Astrocyte (in vitro differentiated cells and primary cell): ENCODE measurements at regions not wholly inside any gene's neighbourhood (a gene's known extent, or its start where the extent isn't known, plus 50 kb on each side); places are given as distances from the start of the nearest gene placed in this dataset.

ENCODE experiments used
- DNase-seq: peaks from one replicate; pipeline ENCODE4 v3.0.0-alpha.2; 2010; ENCODE audit warnings: low read depth
- FAIRE-seq: peaks from 2 replicates; lab custom pipeline; 2011; peaks lifted over from hg19 to GRCh38; lab: Jason Lieb, UNC
- H2AFZ ChIP-seq: 2 replicates; pipeline ENCODE4 v1.6.0; 2012; ENCODE audit warnings: low read depth, low read length, inconsistent platforms
- H3K27ac ChIP-seq: 2 replicates; pipeline ENCODE4 v1.5.1; 2011; ENCODE audit warnings: low read depth, low read length, inconsistent platforms
- H3K27me3 ChIP-seq: 2 replicates; pipeline ENCODE4 v1.6.0; 2011; ENCODE audit warnings: low read length, inconsistent platforms; ENCODE audit not compliant: insufficient read depth
- H3K36me3 ChIP-seq: 2 replicates; pipeline ENCODE4 v1.5.1; 2011; ENCODE audit warnings: low read length, inconsistent platforms; ENCODE audit not compliant: insufficient read depth
- H3K4me1 ChIP-seq: 2 replicates; pipeline ENCODE4 v1.5.1; 2011; ENCODE audit warnings: low read length, inconsistent platforms; ENCODE audit not compliant: insufficient read depth
- H3K4me2 ChIP-seq: 2 replicates; pipeline ENCODE4 v1.6.0; 2012; ENCODE audit warnings: low read length, inconsistent platforms
- H3K4me3 ChIP-seq: 2 replicates; pipeline ENCODE4 v1.5.1; 2011; ENCODE audit warnings: low read depth, mild to moderate bottlenecking, low read length, inconsistent platforms; ENCODE audit not compliant: insufficient read depth
- H3K79me2 ChIP-seq: 2 replicates; pipeline ENCODE4 v1.6.0; 2012; ENCODE audit warnings: mild to moderate bottlenecking, low read length, inconsistent platforms; ENCODE audit not compliant: insufficient read depth
- H3K9ac ChIP-seq: 2 replicates; pipeline ENCODE4 v1.6.0; 2012; ENCODE audit warnings: mild to moderate bottlenecking, low read length, inconsistent platforms
- H3K9me3 ChIP-seq: 2 replicates; pipeline ENCODE4 v1.5.1; 2012; ENCODE audit warnings: low read depth, mild to moderate bottlenecking, low read length, inconsistent platforms; ENCODE audit not compliant: insufficient read depth
- H4K20me1 ChIP-seq: 2 replicates; pipeline ENCODE4 v1.6.0; 2012; ENCODE audit warnings: low read length, inconsistent platforms; ENCODE audit not compliant: insufficient read depth
- H3K27ac Mint-ChIP-seq: one replicate; pipeline ENCODE4 v1.8.0; 2021; ENCODE audit warnings: mild to moderate bottlenecking, mixed read lengths; ENCODE audit not compliant: unreplicated experiment
- H3K27me3 Mint-ChIP-seq: one replicate; pipeline ENCODE4 v1.8.0; 2021; ENCODE audit warnings: low read depth, mixed read lengths; ENCODE audit not compliant: unreplicated experiment
- H3K36me3 Mint-ChIP-seq: one replicate; pipeline ENCODE4 v1.8.0; 2021; ENCODE audit warnings: low read depth, mixed read lengths; ENCODE audit not compliant: unreplicated experiment
- H3K4me1 Mint-ChIP-seq: one replicate; pipeline ENCODE4 v1.8.0; 2021; ENCODE audit warnings: low read depth, mixed read lengths; ENCODE audit not compliant: unreplicated experiment
- H3K4me3 Mint-ChIP-seq: one replicate; pipeline ENCODE4 v1.8.0; 2021; ENCODE audit warnings: mild to moderate bottlenecking, moderate library complexity, mixed read lengths; ENCODE audit not compliant: unreplicated experiment
- H3K9me3 Mint-ChIP-seq: one replicate; pipeline ENCODE4 v1.8.0; 2021; ENCODE audit warnings: mild to moderate bottlenecking, mixed read lengths; ENCODE audit not compliant: unreplicated experiment
- CTCF ChIP-seq: IDR thresholded peaks from 2 replicates; pipeline ENCODE4 v1.5.1; 2011; ENCODE audit warnings: low read depth, mild to moderate bottlenecking, inconsistent platforms, low read length, moderate library complexity; ENCODE audit not compliant: insufficient read depth
- EZH2 ChIP-seq: IDR thresholded peaks from 2 replicates; pipeline ENCODE4 v1.6.1; 2012; ENCODE audit warnings: mild to moderate bottlenecking, low read length, inconsistent platforms; ENCODE audit not compliant: insufficient read depth

GRCh38 chr6:145012039-145012662 is 723.2 kb downstream of the EPM2A start:
- no peak overlapping the region for H3K27ac Mint-ChIP-seq
- no peak for FAIRE-seq

GRCh38 chr6:145015739-145016558 is 719.4 kb downstream of the EPM2A start:
- H2AFZ ChIP-seq, result peak overlapping the region; percentile 36
- FAIRE-seq (peak; percentile 26), DNase-seq (peak; percentile 96)
- no peaks in the 10 kb centered on the region for H3K9me3 ChIP-seq
- Mint-ChIP-seq H3K27ac (peak overlapping the region; percentile 91), H3K9me3 (no peaks in the 10 kb centered on the region), H3K36me3 (no peaks in the 10 kb centered on the region), H3K4me1 (peaks cover 38% of the 10 kb centered on the region), H3K4me3 (no peak overlapping the region), H3K27me3 (no peaks in the 10 kb centered on the region)
- no peak for TF ChIP-seq EZH2
- no peak for TF ChIP-seq CTCF
- H3K4me1 ChIP-seq, result peaks cover 9% of the 10 kb centered on the region
- no peak overlapping the region for H3K9ac ChIP-seq
- H3K79me2 ChIP-seq, result no peaks in the 10 kb centered on the region
- no peaks in the 10 kb centered on the region for H3K27me3 ChIP-seq
- H3K36me3 ChIP-seq, result no peaks in the 10 kb centered on the region
- peak overlapping the region; percentile 60 for H3K27ac ChIP-seq
- H4K20me1 ChIP-seq, result no peaks in the 10 kb centered on the region
- peak overlapping the region; percentile 41 for H3K4me2 ChIP-seq
- H3K4me3 ChIP-seq, result no peak overlapping the region

More at GRCh38 chr6:145012039-145012662, 723.2 kb downstream of the EPM2A start:
- Histone ChIP-seq H3K9me3 (no peaks in the 10 kb centered on the region), H4K20me1 (no peaks in the 10 kb centered on the region), H3K79me2 (no peaks in the 10 kb centered on the region), H3K27me3 (no peaks in the 10 kb centered on the region), H3K9ac (no peak overlapping the region), H3K4me3 (no peak overlapping the region), H3K4me2 (no peak overlapping the region), H2AFZ (no peak overlapping the region), H3K27ac (no peak overlapping the region), H3K4me1 (peaks cover 9% of the 10 kb centered on the region), H3K36me3 (no peaks in the 10 kb centered on the region)
- Mint-ChIP-seq H3K27me3 (no peaks in the 10 kb centered on the region), H3K4me3 (no peak overlapping the region), H3K36me3 (no peaks in the 10 kb centered on the region), H3K9me3 (no peaks in the 10 kb centered on the region), H3K4me1 (peaks cover 31% of the 10 kb centered on the region)
- peak; percentile 31 for DNase-seq
- TF ChIP-seq CTCF, result no peak
- TF ChIP-seq EZH2, result no peak

- H3K4me3 ChIP-seq, result no peak overlapping the region
- no peaks in the 10 kb centered on the region for H3K79me2 ChIP-seq
- H2AFZ ChIP-seq, result no peak overlapping the region
- H3K4me2 ChIP-seq, result no peak overlapping the region
- H3K27ac ChIP-seq, result no peak overlapping the region
- H3K9me3 Mint-ChIP-seq, result no peaks in the 10 kb centered on the region
- H3K9me3 ChIP-seq, result no peaks in the 10 kb centered on the region
- no peaks in the 10 kb centered on the region for H3K36me3 Mint-ChIP-seq
- no peaks in the 10 kb centered on the region for H4K20me1 ChIP-seq
- peak overlapping the region; percentile 44 for H3K27ac Mint-ChIP-seq
- no peaks in the 10 kb centered on the region for H3K27me3 Mint-ChIP-seq
- no peak for DNase-seq
- TF ChIP-seq CTCF (no peak), EZH2 (no peak)
- no peak overlapping the region for H3K4me3 Mint-ChIP-seq
- FAIRE-seq, result no peak
- peaks cover 38% of the 10 kb centered on the region for H3K4me1 Mint-ChIP-seq
- H3K27me3 ChIP-seq, result no peaks in the 10 kb centered on the region
- H3K36me3 ChIP-seq, result no peaks in the 10 kb centered on the region
- H3K9ac ChIP-seq, result no peak overlapping the region
- peaks cover 9% of the 10 kb centered on the region for H3K4me1 ChIP-seq
These were observed 718.3 kb downstream of the EPM2A start for GRCh38 chr6:145017051-145017450.
